SIG-M5 treated with dmso at 0.1 percent for 504 hours (cell line): ENCODE measurements at regions not wholly inside any gene's neighbourhood (a gene's known extent, or its start where the extent isn't known, plus 50 kb on each side); places are given as distances from the start of the nearest gene placed in this dataset.
"Not testable (repeated sequence)": the region's sequence is repeated elsewhere in the genome, so short reads cannot be mapped to it uniquely, and the experiment has no call there.

Experiments used
- DNase-seq: peaks from one replicate; lab custom pipeline; 2025; ENCODE audit not compliant: unreplicated experiment; lab: John Stamatoyannopoulos, UW

DNA sequence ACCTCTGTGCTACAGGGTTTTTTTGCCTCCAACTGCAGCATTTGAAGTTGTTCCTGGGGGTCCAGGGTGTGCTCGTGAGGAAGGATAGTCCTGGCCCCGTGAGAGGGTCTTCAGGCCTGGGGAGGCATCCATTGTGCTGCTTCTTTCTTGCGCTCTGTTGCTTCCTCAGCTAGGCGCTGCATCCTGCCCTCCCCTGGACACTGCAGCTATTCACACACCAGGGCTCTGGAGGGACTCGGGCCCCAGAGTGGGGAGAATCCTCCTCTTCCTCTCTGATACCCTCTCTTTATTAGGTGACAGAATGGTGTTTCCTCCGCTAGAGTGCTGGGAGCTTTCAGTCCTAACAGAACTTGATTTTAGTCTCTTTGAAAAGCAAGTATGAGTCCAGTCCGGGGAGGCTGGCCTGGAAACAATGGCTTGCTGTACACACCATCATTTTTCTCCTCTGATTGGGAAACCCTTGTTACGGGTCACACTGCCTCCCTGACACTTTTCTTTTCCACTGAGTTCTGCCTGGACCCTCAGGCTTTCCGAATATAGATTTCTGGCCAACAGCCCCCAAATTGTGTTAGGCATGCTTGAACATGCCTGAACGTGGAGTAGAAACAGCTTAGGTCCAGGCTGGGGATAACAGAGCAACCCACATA is 81.4 kb upstream of the ELAC2 start:
- no peak for DNase-seq

DNA sequence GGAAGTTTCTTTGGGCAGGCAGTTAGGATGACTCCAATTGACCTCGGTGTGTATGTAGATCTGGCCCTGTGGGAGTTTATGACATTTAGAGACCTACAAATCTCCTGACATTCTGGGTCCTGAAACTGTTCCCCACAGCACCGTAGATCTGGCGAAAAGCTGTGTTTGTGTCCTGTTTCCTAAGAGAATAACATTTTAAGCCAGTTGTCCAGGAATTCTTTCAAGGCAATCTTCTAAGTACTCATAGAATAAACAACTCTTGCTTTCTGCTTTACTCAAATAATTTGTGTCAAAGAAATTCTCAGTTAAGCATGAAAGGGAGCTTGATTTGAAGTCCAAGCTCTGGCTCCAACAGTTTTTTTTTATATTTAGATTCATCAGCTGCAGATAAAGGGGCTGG is 78.5 kb upstream of the ELAC2 start:
- no peak for DNase-seq

DNA sequence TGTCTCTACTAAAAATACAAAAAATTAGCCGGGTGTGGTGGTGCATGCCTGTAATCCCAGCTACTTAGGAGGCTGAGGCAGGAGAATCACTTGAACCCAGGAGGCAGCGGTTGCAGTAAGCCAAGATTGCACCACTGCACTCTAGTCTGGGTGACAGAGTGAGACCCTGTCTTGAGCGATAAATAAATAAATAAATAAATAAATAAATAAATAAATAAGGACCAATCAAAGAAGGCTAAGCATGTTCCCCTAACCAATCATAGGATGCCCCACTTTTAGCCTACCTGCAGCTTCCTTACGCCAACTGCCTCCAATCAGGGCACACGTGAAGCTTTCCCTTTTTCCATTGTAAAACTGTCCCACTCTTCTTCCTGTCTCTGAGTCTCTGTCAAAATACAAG is 74.2 kb upstream of the ELAC2 start:
- DNase-seq = not testable (repeated sequence)

DNA sequence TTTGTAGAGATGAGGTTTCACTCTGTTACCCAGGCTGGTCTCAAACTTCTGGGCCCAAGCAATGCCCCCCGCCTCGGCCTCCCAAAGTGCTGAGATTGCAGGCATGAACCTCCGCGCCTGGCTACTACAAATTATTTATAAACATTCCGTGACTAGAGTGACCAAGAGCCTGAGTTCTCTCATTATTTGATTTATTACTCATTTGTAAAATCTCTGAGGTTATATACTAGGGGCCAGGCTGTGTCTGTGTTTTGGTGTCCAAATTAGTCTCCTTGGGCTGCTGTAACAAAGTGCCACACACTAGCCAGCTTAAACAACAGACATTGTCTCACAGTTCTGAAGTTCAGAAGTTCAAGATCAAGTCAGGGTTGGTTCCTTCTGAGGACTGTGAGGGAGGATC is 70.8 kb upstream of the ELAC2 start:
- no peak for DNase-seq

DNA sequence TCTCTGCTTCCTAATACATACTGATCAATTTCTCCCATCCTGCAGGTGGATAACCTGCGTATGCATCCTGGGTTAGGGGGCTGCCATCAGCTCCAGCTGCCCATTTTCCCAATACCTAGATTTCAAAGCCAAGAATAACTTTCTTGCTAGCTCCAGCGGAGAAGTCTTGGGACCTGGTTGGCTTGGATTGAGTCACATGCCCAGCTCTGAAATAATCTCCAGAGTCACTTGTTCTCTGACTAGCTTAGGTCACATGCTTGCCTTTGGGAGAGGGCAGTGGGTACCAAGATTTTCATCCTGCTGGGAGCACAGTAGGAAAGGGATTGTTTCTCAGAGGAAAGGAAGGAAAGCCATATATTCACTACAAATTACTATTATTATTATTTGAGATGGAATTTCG is 70.0 kb upstream of the ELAC2 start:
- DNase-seq = no peak

DNA sequence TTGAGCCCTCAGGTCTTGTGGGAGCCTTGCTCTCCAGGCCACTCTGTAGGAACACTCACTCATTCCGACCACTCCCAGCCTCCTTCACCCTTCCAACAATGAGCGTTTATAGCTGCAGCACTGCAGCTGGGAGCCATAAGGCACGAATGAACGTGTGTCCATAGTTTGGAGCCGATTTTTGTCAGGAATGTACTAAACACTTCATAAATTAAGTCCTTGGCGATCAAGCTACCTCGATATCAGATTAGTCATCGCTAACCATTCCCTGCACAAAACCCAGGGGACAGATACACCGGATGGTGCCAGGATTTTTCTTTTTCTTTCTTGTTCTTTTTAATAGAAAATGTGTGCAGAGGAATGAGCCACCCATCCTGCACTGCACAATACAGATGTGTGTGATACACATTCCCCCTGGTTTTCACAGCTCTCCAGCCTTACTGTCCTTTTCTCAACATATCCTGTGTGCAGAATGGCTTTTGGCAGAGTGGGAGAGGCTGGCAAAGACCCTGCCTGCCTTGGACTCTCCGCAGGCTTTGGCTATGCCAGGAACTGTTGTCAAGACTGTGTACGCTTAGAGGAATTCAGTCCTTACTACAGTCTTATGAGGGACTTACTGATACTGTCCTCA is 68.4 kb upstream of the ELAC2 start:
- DNase-seq = no peak

DNA sequence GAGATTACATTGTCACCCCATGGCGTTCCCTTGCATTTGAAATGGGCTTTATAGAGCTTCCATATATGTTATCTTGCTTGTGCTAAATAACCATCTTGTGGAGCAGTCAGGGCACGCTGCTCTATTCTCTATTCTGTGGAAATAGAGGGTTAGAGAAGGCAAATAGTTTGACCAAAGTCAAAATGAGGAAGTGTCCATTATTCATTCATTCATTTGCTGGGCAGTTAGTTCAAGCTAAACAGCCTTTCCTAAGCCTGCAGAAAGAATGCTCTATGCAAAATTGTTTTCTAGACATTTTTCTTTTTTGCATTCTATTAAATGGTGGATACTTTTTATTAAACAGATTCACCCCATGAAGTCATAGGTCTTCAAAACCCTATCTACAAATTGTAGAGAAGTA is 67.8 kb upstream of the ELAC2 start:
- no peak for DNase-seq

DNA sequence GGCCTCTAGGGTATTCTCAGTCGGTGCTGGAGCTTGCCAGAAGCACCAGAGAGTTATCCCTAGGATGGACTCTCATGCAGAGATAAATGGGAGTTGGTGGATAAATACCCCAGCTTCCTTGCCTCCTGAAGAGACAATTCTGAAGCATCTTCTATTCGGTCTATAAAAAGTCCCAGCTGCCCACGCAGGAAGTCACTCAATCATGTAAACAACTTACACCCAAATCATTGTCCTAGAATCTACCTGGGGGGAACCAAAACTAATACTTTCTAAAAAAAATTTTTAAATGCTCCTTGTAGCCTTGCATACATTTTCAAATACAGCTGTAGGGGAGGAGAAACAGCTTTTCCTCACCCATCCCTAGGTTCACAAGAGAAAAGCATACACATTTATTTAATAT is 66.6 kb upstream of the ELAC2 start:
- DNase-seq = no peak

DNA sequence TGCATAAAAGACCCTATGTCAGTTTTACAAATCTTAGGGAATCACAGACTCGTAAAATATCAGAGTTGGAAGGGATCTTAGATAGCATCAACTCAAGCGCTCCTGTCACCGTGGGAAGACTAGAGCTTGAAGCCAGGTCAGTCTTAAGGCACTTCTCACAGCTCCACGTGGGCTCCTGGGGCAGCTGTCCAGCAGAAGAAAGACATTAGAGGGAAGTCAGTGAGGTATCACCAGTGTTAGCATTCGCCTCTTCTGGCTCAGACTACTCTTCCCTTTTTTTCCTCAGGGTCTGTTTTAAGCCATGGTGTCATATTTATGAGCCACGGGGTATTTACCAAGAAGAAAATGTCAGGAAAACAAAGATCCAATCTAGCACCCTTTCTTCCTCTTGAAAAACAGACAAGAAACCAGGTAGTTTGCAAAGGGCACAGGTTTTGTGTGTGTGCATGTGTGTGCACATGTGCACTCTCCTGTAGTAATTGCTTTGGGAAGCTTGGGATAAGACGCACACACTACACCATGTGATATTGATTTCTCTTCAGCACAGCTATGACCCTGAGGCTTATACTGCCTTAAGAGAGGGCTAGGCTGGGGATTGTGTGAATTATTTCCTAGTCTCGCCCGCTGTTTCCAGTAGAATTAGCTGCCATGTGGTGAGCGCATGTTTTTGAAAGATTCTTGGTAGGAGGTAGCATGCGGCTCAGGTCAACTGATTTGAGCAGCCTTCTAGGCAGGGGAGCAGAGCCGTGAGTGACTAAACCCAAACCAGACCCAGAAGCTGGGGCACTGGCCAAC is 61.0 kb upstream of the ELAC2 start:
- DNase-seq = no peak

DNA sequence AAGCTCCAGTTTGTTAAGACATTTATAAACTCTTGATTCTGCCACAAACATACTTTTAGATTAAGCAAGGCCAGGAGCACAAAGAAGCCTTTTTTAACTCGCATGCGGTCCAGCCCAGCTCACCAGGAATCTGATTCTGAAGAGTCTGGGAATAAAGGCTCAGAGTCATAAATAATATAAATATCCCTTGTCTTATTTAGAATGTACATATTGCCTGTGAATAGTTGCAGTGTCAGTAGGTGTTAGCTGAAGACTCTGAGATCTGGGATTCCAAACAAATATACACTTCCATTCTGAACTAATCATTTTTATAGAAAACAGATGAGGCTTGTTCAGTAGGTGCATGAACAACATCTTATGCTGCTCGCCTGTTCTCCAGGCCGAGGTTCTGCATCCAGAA is 59.1 kb upstream of the ELAC2 start:
- DNase-seq = no peak

DNA sequence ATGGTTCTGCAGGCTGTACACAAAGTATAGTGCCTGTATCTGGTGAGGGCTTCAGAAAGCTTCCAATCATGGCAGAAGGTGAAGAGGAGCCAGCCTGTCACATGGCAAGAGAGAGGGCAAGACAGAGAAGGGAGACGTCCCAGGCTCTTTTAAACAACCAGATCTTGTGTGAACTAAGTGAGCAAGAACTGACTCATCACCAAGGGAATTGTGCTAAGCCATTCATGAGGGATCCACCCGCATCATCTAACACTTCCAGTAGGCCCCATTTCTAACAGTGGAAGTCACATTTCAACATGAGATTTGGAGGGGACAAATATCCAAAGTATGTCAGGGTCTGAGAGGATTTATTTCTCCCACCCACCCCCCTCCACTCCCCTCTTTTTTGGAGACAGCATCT is 56.2 kb upstream of the ELAC2 start:
- DNase-seq = no peak

DNA sequence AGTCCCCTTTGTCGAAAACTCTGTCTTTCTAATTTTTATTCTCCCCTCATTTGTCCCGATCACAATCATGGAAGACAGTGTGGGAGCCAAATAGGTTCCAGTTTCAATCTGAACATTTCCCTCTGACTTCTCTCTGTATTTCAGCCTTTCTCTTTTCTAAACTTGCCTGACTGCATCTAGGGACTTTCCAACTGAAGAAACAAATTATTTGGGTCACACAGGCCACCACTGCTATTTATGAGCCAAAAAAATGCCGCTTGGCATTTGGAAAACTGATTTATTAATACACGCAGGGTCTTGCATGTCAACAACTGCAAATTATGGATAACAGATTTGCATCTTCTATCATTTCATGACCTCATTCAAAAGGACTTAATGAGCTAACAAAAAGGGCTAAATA is 55.2 kb upstream of the ELAC2 start:
- DNase-seq = no peak

DNA sequence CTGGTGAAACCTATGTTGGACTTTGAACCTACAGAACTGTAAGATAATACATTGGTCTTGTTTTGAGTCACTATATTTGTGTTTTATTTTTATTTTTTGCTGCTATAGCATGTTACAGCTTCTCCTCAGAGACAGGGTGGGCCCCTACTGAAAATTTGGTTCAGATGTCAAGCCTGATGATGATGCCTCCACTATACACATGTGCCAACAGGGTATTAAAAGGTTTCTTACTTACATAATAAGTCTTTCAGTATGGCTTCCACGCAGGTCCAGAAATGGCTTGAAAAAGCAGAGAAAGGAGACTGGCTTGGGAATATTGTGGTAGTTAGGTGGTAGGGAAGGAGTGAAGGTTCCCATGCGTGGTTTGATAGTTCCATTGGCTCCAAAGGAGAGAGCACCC is 52.9 kb upstream of the ELAC2 start:
- DNase-seq = no peak

DNA sequence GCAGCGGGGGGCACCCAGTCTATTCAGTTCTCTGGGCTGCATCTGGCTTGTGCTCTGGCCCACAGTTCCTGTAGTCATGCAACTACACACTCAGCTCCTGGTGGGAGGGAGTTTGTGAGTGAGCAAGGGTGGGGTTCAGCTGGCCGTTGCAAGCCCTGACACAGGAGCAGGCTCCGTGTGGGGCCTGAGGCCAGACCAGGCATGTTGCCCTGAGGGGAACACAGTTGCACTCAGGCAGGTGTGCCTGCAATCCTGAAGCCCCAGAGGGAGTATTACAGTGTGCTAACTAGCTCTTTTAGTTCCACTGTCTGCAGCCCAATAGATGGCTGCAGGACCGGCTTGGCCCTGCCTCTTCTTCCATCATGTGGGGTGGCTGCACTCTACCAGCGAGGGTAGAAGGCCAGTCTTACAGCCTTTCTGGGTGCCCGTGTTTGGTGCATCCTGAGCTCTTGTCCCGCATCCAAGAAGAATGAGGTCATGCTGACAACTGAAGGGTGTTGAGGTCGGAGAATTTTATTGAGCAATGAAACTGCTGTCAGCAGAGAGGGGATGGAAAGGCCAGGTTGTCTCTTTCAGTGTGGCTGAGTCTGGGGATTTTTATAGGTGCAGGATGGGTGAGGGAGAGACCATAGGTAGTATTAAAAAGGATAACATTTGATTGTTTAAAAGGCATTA is 49.9 kb upstream of the ELAC2 start:
- no peak for DNase-seq
